ENCODE measurements at regions not wholly inside any gene's neighbourhood (a gene's known extent, or its start where the extent isn't known, plus 50 kb on each side); places are given as distances from the start of the nearest gene placed in this dataset.

GRCh38 chr18:42442656-42443055, 487.6 kb downstream of the PIK3C3 start:
- TF ChIP-seq CTCF (IDR thresholded peaks at IDR 0.05 in 8 of 11, conservative IDR thresholded peaks at IDR 0.05 in 3 of 11) (no peak), POLR2A (IDR thresholded peaks at IDR 0.05) (no peak), POLR2AphosphoS5 (IDR thresholded peaks at IDR 0.05) (no peak)

All from spleen (tissue), 7 donors.